T-helper 2 cell treated with Interferon-gamma antibody and Interleukin-4, amounts not matched to agents 5 μg/mL and 100 μg/mL, for 36 hours (primary cell): ENCODE measurements at regions not wholly inside any gene's neighbourhood (a gene's known extent, or its start where the extent isn't known, plus 50 kb on each side); places are given as distances from the start of the nearest gene placed in this dataset.

Experiments used
- DNase-seq: peaks from one replicate; pipeline ENCODE4 v3.0.0; 2021; ENCODE audit warnings: low spot score
- H3K27ac Mint-ChIP-seq: one replicate; pipeline ENCODE4 v1.8.0; 2021; ENCODE audit warnings: mild to moderate bottlenecking, mixed read lengths
- H3K27me3 Mint-ChIP-seq: one replicate; pipeline ENCODE4 v1.8.0; 2021; ENCODE audit warnings: low read depth, mixed read lengths
- H3K36me3 Mint-ChIP-seq: one replicate; pipeline ENCODE4 v1.8.0; 2021; ENCODE audit warnings: low read depth, mixed read lengths
- H3K4me1 Mint-ChIP-seq: one replicate; pipeline ENCODE4 v1.8.0; 2021; ENCODE audit warnings: low read depth, mixed read lengths
- H3K4me3 Mint-ChIP-seq: one replicate; pipeline ENCODE4 v1.8.0; 2022; ENCODE audit warnings: mild to moderate bottlenecking, moderate library complexity, mixed read lengths
- H3K9me3 Mint-ChIP-seq: one replicate; pipeline ENCODE4 v1.8.0; 2021; ENCODE audit warnings: mixed read lengths

DNA sequence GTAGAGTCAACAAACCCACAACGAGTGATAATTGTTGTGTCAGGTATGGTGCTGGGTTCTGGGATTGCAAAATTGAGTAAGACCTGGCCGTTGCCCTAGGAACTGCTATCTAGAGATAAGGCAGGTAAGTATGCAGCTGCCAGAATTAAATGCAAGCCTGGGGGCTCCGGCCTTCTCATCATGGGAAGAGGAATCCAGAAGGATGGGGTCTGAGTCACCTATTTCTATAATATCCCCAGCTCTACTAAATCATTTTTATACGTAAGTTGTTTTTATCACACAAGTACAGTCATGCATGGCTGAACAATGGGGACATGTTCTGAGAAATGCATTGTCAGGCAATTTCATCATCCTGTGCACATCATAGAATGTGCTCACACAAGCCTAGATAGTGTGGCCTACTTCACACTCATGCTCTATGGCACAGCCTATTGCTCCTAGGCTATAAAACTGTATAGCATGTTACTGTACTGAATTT lies 203.0 kb downstream of the KLF5 start:
- DNase-seq: no peak
- peaks cover 14% of the 10 kb centered on the region for H3K4me1 Mint-ChIP-seq
- H3K4me3 Mint-ChIP-seq: no peak overlapping the region
- H3K9me3 Mint-ChIP-seq: no peaks in the 10 kb centered on the region
- H3K36me3 Mint-ChIP-seq: no peaks in the 10 kb centered on the region
- H3K27ac Mint-ChIP-seq: no peak overlapping the region
- peaks cover 25% of the 10 kb centered on the region for H3K27me3 Mint-ChIP-seq

DNA sequence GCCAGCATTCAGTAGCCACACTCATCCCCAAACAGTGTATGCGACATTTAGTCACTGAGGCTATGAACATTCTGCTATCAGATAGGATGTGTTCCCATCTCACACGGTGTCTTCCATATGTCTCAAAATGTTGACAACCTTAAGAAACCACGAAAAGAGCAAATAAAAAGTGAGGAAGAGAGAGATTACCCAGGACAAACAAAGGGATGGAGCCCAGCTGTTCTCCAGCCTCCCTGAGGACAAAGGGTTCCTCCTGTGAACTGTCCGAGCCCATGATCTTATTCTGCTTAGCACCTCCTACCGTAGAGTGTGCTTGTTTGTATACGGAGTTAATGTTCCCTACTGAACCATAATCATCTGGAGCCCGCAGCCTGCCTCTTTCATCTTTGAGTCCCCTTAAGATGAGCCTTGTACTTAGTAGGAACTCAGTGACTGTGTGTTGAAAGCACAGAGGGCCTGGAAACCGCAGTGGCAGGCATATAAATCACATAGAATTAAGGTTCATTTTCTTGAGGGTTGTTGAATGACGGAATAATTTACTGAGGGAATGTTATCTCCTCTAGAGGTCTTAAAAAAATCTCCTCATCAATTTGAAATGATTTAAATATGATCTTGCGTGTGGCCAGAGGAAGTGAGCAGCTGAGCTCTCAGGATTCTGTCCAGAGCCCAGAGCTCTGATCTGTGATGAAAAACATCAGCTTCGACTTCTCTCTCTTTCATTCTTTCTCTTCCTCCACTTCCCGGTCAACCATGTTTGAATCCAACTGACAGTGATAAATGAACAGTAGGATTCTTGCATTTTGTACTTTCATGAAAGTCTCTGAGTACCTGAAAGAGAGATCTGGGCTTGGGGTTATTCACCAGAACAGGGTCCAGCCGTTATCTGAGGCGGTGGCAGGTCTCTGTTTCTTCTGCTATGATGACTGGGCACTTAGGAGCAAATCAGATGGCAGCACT lies 200.5 kb downstream of the KLF5 start:
- H3K27me3 Mint-ChIP-seq: peaks cover 27% of the 10 kb centered on the region
- no peak for DNase-seq
- H3K4me1 Mint-ChIP-seq: peaks cover 8% of the 10 kb centered on the region
- no peaks in the 10 kb centered on the region for H3K36me3 Mint-ChIP-seq
- H3K4me3 Mint-ChIP-seq: no peak overlapping the region
- H3K27ac Mint-ChIP-seq: no peak overlapping the region
- no peaks in the 10 kb centered on the region for H3K9me3 Mint-ChIP-seq

DNA sequence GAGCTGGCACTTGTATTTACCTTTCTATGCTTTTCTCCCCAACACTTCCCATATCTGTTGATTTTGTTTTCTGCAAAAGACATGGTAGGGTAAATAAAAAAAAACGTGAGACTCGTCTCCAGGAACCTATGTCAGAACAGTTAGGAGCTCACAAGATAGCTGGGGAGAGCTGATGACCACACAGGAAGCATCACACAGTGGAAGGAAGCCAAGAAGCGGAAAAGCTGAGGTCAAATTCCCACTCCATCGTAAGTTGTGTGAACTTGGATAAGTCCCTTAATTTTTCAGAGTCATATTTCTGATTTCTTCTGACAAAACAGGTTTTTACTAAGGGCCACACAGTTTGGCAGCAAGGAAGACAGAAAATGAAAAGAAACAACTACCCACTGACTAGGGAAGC lies 199.6 kb downstream of the KLF5 start:
- Mint-ChIP-seq H3K4me1 (peaks cover 2% of the 10 kb centered on the region), H3K9me3 (no peaks in the 10 kb centered on the region), H3K4me3 (no peak overlapping the region), H3K36me3 (no peaks in the 10 kb centered on the region), H3K27me3 (peaks cover 28% of the 10 kb centered on the region), H3K27ac (no peak overlapping the region)
- no peak for DNase-seq

GRCh38 chr13:73254827-73255226 lies 196.0 kb downstream of the KLF5 start:
- Mint-ChIP-seq H3K9me3 (no peaks in the 10 kb centered on the region), H3K36me3 (no peaks in the 10 kb centered on the region), H3K4me3 (no peak overlapping the region), H3K4me1 (peaks cover 2% of the 10 kb centered on the region), H3K27ac (no peak overlapping the region), H3K27me3 (peaks cover 31% of the 10 kb centered on the region)
- DNase-seq: no peak

- Mint-ChIP-seq H3K4me1 (peaks cover 2% of the 10 kb centered on the region), H3K27ac (no peak overlapping the region), H3K9me3 (no peaks in the 10 kb centered on the region), H3K4me3 (no peak overlapping the region), H3K27me3 (peaks cover 20% of the 10 kb centered on the region), H3K36me3 (no peaks in the 10 kb centered on the region)
- no peak for DNase-seq
Measured at GRCh38 chr13:73251626-73252265, 192.9 kb downstream of the KLF5 start.

DNA sequence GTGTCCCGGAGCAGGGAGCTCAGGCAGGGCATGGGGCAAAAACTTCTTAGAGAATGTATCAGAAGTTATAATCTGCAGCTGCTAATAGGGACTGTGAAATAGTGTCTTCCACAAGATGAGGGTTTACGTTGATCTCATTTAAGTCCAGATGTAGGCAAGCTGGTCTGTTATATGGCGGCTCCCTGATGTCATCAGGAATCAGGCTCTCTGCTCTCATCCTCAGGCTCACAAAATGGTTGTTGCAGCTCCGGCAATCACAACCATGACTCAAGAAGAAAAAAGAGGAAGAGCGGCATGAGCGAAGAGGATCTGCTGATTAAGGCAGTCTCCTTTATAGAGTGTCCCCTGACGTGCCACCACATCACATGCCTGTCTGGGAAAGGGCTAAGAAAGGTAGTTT lies 191.3 kb downstream of the KLF5 start:
- Mint-ChIP-seq H3K4me1 (peaks cover 2% of the 10 kb centered on the region), H3K9me3 (no peaks in the 10 kb centered on the region), H3K27me3 (peaks cover 17% of the 10 kb centered on the region), H3K36me3 (no peaks in the 10 kb centered on the region), H3K4me3 (no peak overlapping the region), H3K27ac (no peak overlapping the region)
- no peak for DNase-seq

DNA sequence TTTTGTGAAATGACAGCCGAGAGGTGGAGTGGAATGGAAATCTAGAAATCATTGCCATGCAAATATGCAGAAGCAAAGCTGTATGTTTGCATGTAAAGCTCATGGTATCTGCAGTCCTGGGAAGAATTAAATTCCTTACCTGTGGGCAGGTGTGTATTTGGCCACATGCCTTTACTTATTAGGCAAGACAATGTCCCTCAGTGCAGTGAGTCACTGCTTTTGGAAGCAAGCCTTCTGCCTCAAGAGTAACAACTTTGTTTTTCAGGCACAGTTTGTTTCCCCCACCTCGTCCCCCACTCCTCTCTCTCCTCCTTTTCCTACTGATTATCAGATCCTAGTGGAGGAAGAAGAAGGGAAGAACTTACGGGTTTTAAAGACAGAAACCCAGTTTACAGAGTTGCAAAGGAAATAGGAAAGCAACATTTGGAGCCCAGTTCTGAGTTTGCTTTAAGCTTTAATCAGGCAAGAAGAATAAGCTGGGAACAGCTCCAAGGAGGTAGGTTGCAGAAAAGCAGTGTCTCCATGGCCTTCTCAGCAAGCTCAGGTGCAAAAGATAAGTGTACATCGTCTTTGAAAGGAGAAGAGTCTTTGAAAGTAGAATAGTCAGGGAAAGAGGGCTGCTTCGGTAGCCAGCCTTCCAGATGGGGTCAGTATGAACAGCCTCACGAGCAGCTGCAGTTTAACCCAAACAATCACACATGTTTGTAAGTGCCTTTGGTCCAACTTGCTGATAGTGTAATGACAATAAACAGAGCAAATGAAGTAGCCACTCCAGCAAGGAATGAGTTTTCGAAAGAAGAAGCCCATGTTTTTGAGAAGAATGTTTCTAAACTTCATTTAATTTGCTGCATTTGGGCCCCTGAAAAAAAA lies 190.1 kb downstream of the KLF5 start:
- Mint-ChIP-seq H3K36me3 (no peaks in the 10 kb centered on the region), H3K27me3 (peaks cover 15% of the 10 kb centered on the region), H3K27ac (no peak overlapping the region), H3K4me1 (no peaks in the 10 kb centered on the region), H3K9me3 (no peaks in the 10 kb centered on the region), H3K4me3 (no peak overlapping the region)
- no peak for DNase-seq

DNA sequence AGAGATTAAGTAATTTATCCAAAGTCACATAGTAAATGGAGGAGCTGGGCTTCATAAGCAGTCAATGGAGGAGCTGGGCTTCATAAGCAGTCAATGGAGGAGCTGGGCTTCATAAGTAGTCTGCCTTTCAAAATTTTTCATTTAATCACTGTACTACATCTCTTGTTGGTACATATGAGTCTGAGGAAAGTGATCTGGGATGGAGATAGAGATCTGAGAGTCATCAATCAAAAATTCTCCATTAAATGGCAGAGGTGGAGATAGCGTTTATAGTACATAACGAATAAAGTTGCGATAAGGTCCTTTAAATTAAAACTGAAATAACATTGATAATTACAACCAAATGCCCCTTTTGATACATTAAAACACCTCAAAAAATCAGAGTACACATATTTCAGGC lies 189.3 kb downstream of the KLF5 start:
- H3K4me3 Mint-ChIP-seq: no peak overlapping the region
- H3K9me3 Mint-ChIP-seq: no peaks in the 10 kb centered on the region
- no peaks in the 10 kb centered on the region for H3K36me3 Mint-ChIP-seq
- no peaks in the 10 kb centered on the region for H3K4me1 Mint-ChIP-seq
- H3K27ac Mint-ChIP-seq: no peak overlapping the region
- H3K27me3 Mint-ChIP-seq: peaks cover 11% of the 10 kb centered on the region
- no peak for DNase-seq

DNA sequence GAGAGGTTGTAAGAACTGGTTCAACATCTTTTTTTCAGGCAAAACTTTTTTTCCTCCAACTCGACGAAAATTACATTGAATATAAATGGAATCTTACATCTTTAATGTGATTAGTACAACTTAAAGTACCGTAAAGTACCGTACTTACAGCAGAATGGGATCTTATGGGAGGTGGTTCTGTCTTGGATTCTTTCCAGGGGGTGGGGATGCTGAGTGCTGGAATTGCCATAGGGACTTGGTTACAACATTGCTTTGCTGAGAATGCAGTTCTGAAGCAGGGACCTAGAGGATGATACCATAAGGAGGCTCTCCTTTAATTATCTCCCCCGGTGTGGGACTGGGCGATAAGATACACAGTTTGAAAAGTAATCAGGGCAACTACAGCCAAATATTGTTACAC lies 186.4 kb downstream of the KLF5 start:
- no peak overlapping the region for H3K4me3 Mint-ChIP-seq
- H3K4me1 Mint-ChIP-seq: no peaks in the 10 kb centered on the region
- no peaks in the 10 kb centered on the region for H3K9me3 Mint-ChIP-seq
- DNase-seq: no peak
- no peaks in the 10 kb centered on the region for H3K36me3 Mint-ChIP-seq
- no peak overlapping the region for H3K27ac Mint-ChIP-seq
- H3K27me3 Mint-ChIP-seq: peaks cover 5% of the 10 kb centered on the region

DNA sequence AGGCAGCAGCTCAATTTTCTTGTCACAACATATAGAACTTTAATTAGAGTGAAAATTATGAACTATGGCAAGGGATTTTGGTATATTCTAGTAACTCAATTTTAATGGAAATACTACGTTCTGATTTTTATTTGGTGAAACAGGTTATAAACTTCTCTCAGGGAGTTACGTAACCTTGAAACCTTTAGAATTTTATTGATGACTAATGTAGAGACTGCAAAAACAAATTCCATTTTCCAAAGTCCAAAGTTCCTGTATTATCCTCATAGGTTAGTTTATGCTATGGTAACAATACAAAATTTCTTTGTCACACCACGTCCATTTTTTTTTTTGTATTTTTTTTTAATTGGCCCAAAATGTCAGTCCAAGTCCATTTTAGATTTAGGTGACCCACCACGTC lies 185.7 kb downstream of the KLF5 start:
- Mint-ChIP-seq H3K27me3 (peaks cover 8% of the 10 kb centered on the region), H3K27ac (no peak overlapping the region), H3K36me3 (no peaks in the 10 kb centered on the region), H3K9me3 (no peaks in the 10 kb centered on the region), H3K4me1 (no peaks in the 10 kb centered on the region), H3K4me3 (no peak overlapping the region)
- no peak for DNase-seq

GRCh38 chr13:73242515-73243015 lies 183.8 kb downstream of the KLF5 start:
- H3K27ac Mint-ChIP-seq: no peak overlapping the region
- peaks cover 12% of the 10 kb centered on the region for H3K27me3 Mint-ChIP-seq
- no peaks in the 10 kb centered on the region for H3K9me3 Mint-ChIP-seq
- H3K36me3 Mint-ChIP-seq: no peaks in the 10 kb centered on the region
- no peak overlapping the region for H3K4me3 Mint-ChIP-seq
- no peak for DNase-seq
- H3K4me1 Mint-ChIP-seq: no peaks in the 10 kb centered on the region

DNA sequence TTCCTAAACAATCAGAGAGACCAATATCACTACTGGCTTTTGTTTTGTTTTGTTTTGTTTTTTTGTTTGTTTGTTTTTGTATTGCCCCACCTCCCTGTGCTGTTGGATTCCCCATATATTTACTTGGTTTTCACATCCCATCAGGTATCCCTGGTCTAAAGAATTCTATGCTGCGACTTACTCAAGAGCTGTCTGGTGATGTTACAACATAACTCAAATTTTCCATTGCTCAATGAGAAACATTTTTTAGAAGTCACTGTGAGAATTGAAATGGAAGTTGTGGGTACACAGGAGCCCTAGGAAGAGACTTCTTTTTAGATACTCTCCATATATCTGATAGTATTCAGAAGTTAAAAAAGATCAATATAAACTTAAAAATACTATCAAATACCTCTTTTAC lies 181.4 kb downstream of the KLF5 start:
- Mint-ChIP-seq H3K9me3 (no peaks in the 10 kb centered on the region), H3K4me3 (no peak overlapping the region), H3K27ac (no peak overlapping the region), H3K4me1 (no peaks in the 10 kb centered on the region), H3K36me3 (no peaks in the 10 kb centered on the region), H3K27me3 (peaks cover 16% of the 10 kb centered on the region)
- DNase-seq: no peak

GRCh38 chr13:73235385-73235784 lies 176.6 kb downstream of the KLF5 start:
- Mint-ChIP-seq H3K4me1 (peaks cover 10% of the 10 kb centered on the region), H3K4me3 (no peak overlapping the region), H3K9me3 (no peaks in the 10 kb centered on the region), H3K27ac (no peak overlapping the region), H3K36me3 (no peaks in the 10 kb centered on the region), H3K27me3 (peaks cover 30% of the 10 kb centered on the region)
- no peak for DNase-seq
